Left kidney (tissue), 1 donor: ENCODE measurements at regions not wholly inside any gene's neighbourhood (a gene's known extent, or its start where the extent isn't known, plus 50 kb on each side); places are given as distances from the start of the nearest gene placed in this dataset.
"Not testable (repeated sequence)": the region's sequence is repeated elsewhere in the genome, so short reads cannot be mapped to it uniquely, and the experiment has no call there.

Source experiments
- DNase-seq: peaks from one replicate; pipeline ENCODE4 v3.0.0-alpha.2; 2013

- DNase-seq = no peak
Measured at GRCh38 chr18:39205565-39206195, 1640.1 kb upstream of the CELF4 start.

DNA sequence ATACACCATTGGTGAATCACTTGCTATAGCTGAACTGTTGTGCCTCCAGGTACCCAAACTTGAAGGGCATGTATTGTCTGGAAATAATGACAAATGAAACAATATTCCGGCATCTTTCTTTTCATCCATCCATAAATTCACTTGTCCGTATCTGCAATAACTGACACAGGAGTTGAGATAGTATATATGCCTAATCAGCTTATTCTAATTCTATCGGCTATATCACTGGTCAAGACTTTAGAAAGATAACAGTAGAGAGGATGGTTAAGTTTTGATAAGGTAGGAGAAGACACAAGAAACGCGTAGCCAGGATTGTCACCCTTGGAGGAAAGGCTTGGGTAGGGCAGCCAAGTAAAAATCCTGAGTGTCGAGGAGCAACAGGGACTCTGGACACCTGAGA lies 1634.6 kb upstream of the CELF4 start:
- DNase-seq = no peak

GRCh38 chr18:39199231-39199855 lies 1633.7 kb upstream of the CELF4 start:
- no peak for DNase-seq

- DNase-seq = no peak
Measured at GRCh38 chr18:39198376-39198775, 1632.8 kb upstream of the CELF4 start.

DNA sequence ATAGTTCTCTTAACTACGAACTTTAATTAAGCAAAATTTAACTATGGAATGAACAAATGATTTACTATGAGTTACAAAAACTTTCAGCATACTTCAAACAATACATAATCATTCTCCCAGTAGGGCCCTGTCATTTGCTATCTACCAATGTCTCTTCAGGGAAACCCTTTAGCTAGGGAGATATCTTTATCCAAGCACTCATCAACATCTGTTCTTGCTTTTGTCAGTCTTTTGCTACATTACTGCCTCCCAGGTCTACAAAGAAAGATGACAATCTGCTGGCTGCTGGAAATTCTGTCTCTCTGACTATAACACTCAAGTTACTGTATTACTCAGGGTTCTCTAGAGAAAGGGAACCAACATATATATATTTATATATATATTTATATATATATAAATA lies 1626.3 kb upstream of the CELF4 start:
- DNase-seq = no peak

DNA sequence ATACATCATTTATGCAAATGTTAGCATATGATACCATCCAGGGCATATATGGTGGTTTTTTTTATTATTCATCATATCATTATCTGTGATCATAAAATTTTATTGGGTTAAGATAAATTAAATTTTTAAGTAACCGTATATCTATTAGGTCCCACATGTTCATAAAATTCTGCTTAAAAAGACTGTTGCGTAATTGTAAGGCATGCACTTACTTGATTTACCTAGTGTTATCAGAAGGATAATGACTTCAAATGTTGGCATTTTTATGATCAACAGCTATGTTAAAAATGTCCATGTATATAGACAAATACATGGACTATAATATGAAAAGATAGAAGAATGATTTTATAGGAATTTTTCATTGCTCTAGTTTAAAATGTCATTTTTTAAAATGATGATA lies 1625.5 kb upstream of the CELF4 start:
- no peak for DNase-seq

DNA sequence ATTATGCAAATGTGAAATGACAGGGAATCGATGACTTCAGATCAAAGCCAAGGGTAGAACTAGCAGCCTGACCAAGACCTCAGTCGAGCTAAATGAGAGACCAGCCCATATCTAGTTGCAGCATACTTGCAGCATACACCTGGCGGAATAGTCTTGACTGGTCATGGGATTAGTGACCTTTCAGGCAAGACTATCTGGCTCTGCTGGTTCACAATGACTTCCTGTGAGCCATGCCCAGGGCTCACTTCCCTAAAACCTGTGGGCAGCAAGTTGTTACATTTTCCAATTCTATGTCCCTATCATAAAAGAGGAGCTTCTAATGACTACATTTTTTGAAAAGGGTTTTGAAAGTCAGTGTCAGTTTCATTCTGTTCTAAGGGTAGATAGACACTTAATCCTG lies 1624.9 kb upstream of the CELF4 start:
- no peak for DNase-seq

DNA sequence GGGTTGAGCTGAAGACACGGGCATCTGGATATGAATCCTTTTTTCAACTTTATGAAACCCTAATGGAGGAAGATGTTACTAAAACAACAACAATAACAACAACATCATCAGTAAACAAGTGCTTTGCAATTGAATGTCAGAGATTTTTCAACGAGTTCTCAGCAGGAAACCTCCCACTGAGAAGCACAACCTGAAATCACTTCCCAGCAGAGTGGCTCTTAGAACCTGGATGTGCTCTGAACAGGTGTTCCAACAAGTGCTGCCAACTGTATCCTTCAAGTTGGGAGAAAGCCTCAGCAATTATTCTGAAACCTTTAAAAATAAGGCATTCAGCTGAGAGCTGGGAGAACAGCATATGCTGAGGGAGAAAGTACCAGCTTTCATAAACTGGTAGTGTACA lies 1622.7 kb upstream of the CELF4 start:
- no peak for DNase-seq

DNA sequence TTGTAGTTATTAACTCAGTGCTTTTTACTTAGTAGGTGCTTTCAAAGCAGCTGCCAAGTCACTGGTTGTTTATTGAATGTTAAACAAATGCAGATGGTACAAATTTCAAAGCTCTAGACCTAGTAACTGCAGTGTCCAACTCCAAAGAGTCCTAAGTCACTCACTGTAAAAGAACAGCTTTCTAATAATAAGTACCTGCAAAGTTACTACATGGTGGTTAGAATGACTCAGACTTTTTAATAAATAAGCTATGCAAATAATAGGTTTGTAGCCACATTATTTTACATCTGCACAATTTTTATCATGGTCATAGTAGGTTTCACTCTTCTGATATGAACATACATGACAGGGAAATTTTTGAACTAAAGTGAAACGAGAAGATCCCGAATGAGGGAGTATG lies 1620.4 kb upstream of the CELF4 start:
- no peak for DNase-seq

DNA sequence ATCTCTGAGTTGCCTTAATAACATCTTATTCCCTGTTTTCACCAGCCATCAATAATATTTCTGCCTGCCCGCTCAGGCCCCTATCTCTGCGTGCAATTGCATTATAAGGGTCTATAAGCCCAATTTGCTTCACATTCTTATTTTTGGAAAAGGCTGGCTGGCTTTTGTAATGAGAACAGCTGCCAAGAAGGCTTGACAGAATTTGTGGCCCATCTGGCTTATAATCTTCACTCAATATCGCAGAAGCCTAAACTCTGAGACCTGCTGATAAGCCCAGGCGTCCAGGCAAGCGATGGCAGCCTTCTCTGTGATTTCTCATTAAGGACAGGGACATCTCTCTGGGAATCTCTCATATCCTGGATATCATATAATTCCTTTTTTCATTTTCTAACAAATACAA lies 1618.6 kb upstream of the CELF4 start:
- no peak for DNase-seq

GRCh38 chr18:39178166-39178565 lies 1612.6 kb upstream of the CELF4 start:
- no peak for DNase-seq

DNA sequence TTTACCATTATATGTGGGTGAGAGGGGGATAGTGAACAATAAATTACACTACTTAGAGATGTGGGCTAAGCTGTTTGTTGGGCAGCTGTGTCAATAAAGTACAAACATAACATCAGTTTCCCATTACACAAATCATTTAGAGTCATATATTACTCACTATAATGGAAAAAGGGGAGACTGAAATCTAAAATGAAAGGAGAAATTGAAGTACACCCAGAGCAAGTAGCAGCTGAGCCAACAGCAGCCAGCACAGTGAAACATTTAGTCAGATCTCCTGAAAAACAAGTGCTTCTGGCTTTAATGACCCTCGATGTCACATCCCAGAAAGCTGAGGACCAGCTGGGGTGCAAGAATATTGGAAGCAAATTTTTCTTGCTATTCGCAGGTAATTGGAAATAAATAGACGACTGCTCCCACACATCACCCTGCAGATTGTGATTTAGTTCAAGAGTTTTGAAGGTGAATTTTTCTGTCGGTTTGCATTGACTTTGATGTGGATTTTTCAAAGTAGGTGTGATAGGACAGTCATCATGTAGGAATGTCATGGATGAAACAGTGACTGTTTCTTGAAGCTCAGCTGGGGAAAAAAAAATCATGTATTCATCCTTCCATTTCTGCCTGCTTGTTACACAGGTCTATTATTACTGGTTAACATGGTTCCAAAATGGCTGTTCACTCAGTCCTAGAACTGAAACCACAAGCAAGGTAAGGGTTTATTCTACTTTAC lies 1607.3 kb upstream of the CELF4 start:
- no peak for DNase-seq

GRCh38 chr18:39168723-39169122 lies 1603.1 kb upstream of the CELF4 start:
- DNase-seq = no peak

DNA sequence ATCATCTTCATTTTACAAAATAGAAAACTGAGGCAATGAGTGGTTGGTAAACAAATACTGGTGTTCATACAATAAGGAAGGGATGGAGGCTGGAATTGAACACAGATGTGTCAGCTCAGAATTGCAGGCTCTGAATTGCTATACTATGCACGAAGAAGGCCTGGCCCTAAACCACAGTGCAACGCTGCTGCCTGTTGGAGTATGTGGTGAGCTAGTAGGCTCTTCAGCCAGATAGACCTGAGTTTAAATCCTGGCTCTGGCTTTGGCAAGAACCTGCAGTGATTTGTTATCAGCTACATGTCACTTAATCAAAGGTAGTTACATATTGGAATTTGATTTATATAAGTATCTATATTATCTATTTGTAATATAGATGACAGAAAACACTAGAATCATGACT lies 1602.4 kb upstream of the CELF4 start:
- DNase-seq = no peak

GRCh38 chr18:39166776-39167175 lies 1601.2 kb upstream of the CELF4 start:
- no peak for DNase-seq

DNA sequence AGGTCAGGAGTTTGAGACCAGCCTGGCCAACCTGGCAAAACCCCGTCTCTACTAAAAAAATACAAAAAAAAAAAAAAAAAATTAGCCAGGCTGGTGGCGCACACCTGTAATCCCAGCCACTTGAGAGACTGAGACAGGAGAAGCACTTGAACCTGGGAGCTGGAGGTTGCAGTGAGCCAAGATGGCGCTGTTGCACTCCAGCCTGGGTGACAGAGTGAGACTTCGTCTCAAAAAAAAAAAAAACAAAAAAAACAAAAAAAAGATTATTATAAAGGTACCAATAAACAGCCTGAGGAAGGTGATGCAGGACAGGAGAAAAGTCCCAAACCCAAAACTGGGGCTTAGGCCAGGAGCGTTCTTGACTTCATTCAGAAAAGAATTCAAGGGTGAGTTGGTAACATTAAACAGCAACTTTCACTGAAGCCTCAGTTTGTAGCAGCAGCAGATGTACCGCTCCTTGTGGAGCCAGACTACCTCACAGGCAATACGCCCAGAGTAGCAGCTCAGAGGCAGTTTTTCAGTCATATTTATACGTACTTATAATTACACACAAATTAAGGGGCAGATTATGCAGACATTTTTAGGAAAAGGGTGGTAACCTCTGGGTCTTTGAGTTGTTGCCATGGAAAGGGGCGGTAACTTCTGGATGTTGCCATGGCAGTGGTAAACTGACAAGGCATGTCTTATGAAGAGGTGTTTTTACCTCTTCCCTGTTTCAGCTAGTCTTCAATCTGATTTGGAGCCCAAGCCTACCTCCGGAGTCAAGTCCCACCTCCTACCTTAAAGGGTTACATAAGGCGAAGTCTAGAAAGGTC lies 1596.6 kb upstream of the CELF4 start:
- DNase-seq = no peak

GRCh38 chr18:39149211-39149806 lies 1583.7 kb upstream of the CELF4 start:
- peak; percentile 7 for DNase-seq

GRCh38 chr18:39134255-39134654 lies 1568.7 kb upstream of the CELF4 start:
- DNase-seq = no peak

DNA sequence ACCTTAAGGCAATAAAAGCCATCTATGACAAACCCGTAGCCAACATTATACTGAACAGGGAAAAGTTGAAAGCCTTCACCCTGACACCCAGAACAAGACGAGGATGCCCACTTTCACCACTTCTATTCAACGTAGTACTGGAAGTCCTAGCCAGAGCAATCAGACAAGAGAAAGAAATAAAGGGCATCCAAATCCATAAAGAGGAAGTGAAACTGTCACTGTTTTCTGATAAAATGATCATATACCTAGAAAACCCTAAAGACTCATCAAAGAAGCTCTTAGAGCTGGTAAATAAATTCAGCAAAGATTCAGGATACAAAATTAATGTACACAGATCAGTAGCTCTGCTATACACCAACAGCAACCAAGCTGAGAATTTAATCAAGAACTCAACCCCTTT lies 1561.9 kb upstream of the CELF4 start:
- DNase-seq = not testable (repeated sequence)

- peak; percentile 10 for DNase-seq
Measured at GRCh38 chr18:39113790-39114189, 1548.2 kb upstream of the CELF4 start.

DNA sequence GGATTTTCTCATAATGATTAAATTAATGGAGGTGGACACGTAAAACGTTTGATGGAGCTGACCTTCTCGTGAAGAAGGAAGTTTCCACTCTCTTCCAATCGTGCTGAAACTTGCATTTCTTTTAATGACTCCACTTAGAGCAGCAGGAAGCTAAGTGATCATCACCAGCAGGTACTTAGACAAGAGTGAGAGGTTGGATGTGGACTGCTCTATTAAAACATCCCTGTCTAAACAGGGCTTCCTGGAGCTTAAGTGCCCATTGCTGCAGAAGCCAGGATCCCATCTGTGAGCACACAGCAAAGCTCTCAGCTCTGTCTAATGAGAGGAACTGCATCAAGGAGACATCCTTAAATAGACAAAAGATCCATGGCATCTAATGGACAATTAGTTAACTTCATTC lies 1539.5 kb upstream of the CELF4 start:
- DNase-seq = no peak

DNA sequence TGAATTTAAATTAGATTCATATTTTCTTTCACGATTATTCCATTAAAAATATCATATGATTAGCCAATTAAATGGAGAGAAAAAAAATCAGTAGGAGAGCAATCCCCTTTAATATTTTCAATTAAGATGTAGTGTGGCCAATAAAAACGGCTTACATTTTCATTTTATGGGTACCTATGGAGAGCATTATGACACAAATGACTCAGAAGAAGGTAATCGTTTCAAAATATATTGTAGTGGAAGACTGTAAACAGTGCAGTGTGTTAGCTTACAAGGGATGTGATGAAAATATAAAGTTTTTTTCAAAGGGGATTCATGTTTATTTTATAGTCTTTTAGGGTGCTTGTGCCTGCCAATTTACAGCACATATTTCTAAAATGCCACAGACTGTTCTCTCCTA lies 1507.4 kb upstream of the CELF4 start:
- DNase-seq = no peak
